ENCODE measurements at regions not wholly inside any gene's neighbourhood (a gene's known extent, or its start where the extent isn't known, plus 50 kb on each side); places are given as distances from the start of the nearest gene placed in this dataset.

DNA sequence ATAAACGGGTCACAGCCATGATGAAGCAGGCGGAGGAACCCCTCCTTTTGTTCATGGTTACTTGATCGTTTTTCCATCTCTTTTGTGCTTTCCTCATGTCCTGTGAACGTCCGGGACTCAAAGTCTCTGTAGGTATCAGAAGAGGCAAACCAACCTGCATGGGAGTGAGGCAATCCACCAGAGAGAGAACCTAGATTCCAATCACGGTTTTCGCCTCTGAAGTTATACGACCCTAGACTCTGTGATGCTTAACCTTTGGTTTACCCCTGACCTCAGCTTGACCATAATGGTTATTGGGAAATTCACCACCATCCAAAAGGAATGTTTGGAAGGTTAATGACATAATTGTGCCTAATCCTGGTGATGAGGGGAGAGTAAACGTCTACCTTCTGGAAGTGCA lies 186.8 kb upstream of the PRICKLE1 start:
- H3K4me1 ChIP-seq: no peaks in the 10 kb centered on the region
- no peaks in the 10 kb centered on the region for H3K27me3 ChIP-seq
- no peak overlapping the region for H3K4me3 ChIP-seq
- no peak overlapping the region for H3K27ac ChIP-seq
- no peaks in the 10 kb centered on the region for H3K9me3 ChIP-seq
- TF ChIP-seq, protein P1, sequence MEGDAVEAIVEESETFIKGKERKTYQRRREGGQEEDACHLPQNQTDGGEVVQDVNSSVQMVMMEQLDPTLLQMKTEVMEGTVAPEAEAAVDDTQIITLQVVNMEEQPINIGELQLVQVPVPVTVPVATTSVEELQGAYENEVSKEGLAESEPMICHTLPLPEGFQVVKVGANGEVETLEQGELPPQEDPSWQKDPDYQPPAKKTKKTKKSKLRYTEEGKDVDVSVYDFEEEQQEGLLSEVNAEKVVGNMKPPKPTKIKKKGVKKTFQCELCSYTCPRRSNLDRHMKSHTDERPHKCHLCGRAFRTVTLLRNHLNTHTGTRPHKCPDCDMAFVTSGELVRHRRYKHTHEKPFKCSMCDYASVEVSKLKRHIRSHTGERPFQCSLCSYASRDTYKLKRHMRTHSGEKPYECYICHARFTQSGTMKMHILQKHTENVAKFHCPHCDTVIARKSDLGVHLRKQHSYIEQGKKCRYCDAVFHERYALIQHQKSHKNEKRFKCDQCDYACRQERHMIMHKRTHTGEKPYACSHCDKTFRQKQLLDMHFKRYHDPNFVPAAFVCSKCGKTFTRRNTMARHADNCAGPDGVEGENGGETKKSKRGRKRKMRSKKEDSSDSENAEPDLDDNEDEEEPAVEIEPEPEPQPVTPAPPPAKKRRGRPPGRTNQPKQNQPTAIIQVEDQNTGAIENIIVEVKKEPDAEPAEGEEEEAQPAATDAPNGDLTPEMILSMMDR (IDR thresholded peaks at IDR 0.05): no peak
- no peak for TF ChIP-seq POLR2A (IDR thresholded peaks at IDR 0.05)
- no peaks in the 10 kb centered on the region for H3K36me3 ChIP-seq
- no peak for DNase-seq

DNA sequence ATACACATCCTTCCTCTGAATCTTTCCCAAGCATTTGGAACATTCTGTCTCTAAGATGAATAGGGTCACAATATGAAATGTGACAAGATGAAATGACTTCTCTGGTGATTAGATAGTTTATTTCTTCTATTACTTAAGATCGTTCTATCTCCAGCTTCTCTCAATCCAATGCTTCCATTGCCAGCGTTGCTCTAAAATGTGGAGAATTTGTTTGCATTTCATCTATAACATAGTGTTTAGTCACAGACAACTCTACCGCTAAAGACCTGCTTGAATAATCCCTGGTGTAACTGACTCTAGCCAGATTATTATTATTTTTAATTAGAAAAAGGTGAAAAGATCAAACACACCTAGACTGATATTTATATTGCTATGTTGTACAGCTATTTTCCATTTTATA lies 184.7 kb upstream of the PRICKLE1 start:
- TF ChIP-seq POLR2A (IDR thresholded peaks at IDR 0.05): no peak
- TF ChIP-seq, protein P1 (IDR thresholded peaks at IDR 0.05): no peak
- Histone ChIP-seq H3K36me3 (no peaks in the 10 kb centered on the region), H3K27ac (no peak overlapping the region), H3K9me3 (no peaks in the 10 kb centered on the region), H3K4me3 (no peak overlapping the region), H3K27me3 (no peaks in the 10 kb centered on the region), H3K4me1 (no peaks in the 10 kb centered on the region)
- no peak for DNase-seq

DNA sequence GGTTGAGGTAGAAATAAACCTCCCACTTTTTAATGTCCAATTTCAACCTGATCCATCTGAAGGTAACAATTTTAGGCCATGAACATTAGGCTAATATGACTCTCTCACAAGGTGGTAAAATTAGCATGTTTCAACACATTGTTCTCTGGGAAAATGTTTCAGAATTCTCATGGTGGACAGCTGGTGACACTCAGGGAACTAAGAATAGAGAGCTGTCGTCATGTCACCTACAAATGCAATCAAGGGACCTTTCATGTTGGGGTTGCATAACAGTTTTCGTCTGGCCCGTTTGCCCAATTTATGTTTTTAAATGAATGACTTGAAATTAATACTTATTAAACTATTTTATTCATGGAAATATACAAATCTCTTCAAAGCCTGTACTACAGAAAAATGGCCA lies 180.7 kb upstream of the PRICKLE1 start:
- no peak overlapping the region for H3K4me3 ChIP-seq
- no peaks in the 10 kb centered on the region for H3K36me3 ChIP-seq
- H3K27ac ChIP-seq: no peak overlapping the region
- DNase-seq: no peak
- H3K4me1 ChIP-seq: no peaks in the 10 kb centered on the region
- no peaks in the 10 kb centered on the region for H3K27me3 ChIP-seq
- no peak for TF ChIP-seq POLR2A (IDR thresholded peaks at IDR 0.05)
- H3K9me3 ChIP-seq: no peaks in the 10 kb centered on the region

DNA sequence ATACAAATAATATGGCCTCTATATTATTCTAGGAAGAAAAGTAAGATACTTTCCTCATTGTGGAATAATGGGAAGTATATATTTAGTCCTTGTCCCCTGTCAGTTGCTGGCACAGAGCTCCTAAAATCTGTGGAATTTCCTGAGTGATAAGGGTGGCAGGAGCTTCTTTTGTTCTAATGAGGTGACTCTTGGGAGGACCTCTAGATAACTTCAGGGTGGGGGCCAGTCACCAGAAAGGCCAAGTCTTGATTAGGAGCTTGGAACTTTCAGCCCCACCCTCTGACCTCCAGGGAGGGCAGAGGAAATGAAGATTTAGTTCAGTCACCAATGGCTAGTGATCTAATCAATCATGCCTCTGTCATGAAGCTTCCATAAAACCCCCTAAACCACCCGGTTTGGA lies 179.9 kb upstream of the PRICKLE1 start:
- H3K36me3 ChIP-seq: no peaks in the 10 kb centered on the region
- H3K9me3 ChIP-seq: no peaks in the 10 kb centered on the region
- H3K27me3 ChIP-seq: no peaks in the 10 kb centered on the region
- TF ChIP-seq, protein P1 (IDR thresholded peaks at IDR 0.05): no peak
- no peak for TF ChIP-seq POLR2A (IDR thresholded peaks at IDR 0.05)
- no peak for DNase-seq
- no peak overlapping the region for H3K27ac ChIP-seq
- H3K4me1 ChIP-seq: no peaks in the 10 kb centered on the region
- H3K4me3 ChIP-seq: no peak overlapping the region

DNA sequence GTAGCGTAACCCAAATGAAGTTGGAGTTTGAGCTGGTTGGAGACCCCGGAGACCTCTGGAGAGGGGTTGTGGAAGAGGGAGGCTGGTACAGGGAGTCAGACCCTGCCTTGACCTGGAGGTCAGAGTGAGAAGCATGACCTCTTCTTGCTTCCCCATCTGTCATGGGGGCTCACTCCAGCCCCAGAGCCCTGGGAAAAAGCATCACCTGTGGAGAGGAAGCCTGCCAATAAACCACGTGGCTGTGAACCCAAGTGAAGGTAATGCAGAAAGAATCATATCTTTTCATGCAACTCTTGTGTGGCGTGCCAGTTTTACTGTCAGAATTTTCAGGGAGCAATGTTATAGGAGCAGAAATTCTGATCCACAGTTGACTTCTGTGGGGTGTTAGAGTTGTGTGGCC lies 178.5 kb upstream of the PRICKLE1 start:
- no peaks in the 10 kb centered on the region for H3K9me3 ChIP-seq
- H3K27me3 ChIP-seq: no peaks in the 10 kb centered on the region
- DNase-seq: no peak
- H3K4me1 ChIP-seq: no peaks in the 10 kb centered on the region
- TF ChIP-seq, protein P1 (IDR thresholded peaks at IDR 0.05): no peak
- TF ChIP-seq POLR2A (IDR thresholded peaks at IDR 0.05): no peak
- no peak overlapping the region for H3K27ac ChIP-seq
- no peak overlapping the region for H3K4me3 ChIP-seq
- H3K36me3 ChIP-seq: no peaks in the 10 kb centered on the region

DNA sequence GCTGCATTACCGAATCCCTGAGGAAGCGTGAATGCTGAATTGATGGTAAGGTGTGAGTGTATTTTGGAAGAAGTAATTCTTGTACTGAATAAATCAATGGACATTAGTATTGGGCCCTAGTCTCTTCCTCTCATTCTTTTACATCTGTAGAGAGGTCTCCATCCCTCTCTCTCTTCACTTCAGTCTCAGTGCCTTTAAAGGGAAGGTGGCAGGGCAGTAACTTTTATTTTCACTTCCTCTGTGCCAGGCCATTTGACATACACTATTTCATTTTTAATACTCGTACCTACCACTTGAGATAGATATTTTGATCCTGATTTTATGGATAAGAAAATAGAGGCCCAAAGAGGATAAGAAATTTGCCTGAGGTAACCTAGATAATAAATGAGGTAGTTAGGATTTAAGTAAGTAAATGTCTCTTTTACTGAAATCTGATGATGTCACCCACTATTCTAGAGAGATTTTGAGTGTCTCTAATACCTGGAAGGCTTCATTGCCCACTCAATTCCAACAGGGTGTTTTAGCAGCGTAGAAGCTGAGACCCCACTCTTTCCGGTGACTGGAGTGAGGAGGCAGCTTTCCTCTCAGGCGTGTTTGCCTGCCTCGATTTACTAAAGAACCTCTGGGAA lies 177.9 kb upstream of the PRICKLE1 start:
- Histone ChIP-seq H3K36me3 (no peaks in the 10 kb centered on the region), H3K4me3 (no peak overlapping the region), H3K27me3 (no peaks in the 10 kb centered on the region), H3K4me1 (no peaks in the 10 kb centered on the region), H3K27ac (no peak overlapping the region), H3K9me3 (no peaks in the 10 kb centered on the region)
- no peak for DNase-seq
- TF ChIP-seq, protein P1 (IDR thresholded peaks at IDR 0.05): no peak
- no peak for TF ChIP-seq POLR2A (IDR thresholded peaks at IDR 0.05)

Data from Peyer's patch (tissue), 4 donors.